A549 (cell line): ENCODE measurements at regions not wholly inside any gene's neighbourhood (a gene's known extent, or its start where the extent isn't known, plus 50 kb on each side); places are given as distances from the start of the nearest gene placed in this dataset.

Source experiments
- ATAC-seq, 2 experiments: fragments of 200-7000 bp in 1 of 2; fragments of >200 bp in 1 of 2; cut with Nextera tagmentation in 1 of 2; cut with Tn5 transposase in 1 of 2; 3 replicates each; pipeline versions ENCODE4 v1.8.0 to v1.9.1; 2018 to 2020; ENCODE audit warnings: mild to moderate bottlenecking in 1 of 2, moderate library complexity in 1 of 2
- CTCF ChIA-PET: fragments of 300-600 bp; sonication (Branson Sonifier 250); formaldehyde crosslinking; extraction: SDS; loops from one replicate; lab custom pipeline; 2021; ENCODE audit warnings: antibody characterized with exemption, inconsistent platforms; lab: Yijun Ruan, JAX
- POLR2A ChIA-PET: fragments of 350-600 bp; formaldehyde crosslinking; extraction: SDS; loops from one replicate; lab custom pipeline; 2021; ENCODE audit warnings: antibody characterized with exemption, inconsistent platforms; lab: Yijun Ruan, JAX
- DNase-seq, 2 experiments: peaks; one replicate each; pipeline versions ENCODE4 v3.0.0 to v3.0.0-alpha.2; 2011 to 2016; ENCODE audit warnings: low read depth in 1 of 2, low spot score in 1 of 2
- FAIRE-seq: peaks from 2 replicates; lab custom pipeline; 2011; peaks lifted over from hg19 to GRCh38; lab: Jason Lieb, UNC
- H3K27ac ChIP-seq, 2 experiments: fragments of >200 bp; sonication (Bioruptor Twin); formaldehyde crosslinking; 3 replicates each; pipeline ENCODE4 v1.5.1; 2016 to 2017
- H3K4me1 ChIP-seq: fragments of >200 bp; sonication (Bioruptor Twin); formaldehyde crosslinking; 3 replicates; pipeline ENCODE4 v1.6.1; 2016
- H3K4me2 ChIP-seq: fragments of >200 bp; sonication (Bioruptor Twin); formaldehyde crosslinking; 3 replicates; pipeline ENCODE4 v1.6.1; 2016
- H3K4me3 ChIP-seq: fragments of >200 bp; sonication (Bioruptor Twin); formaldehyde crosslinking; 3 replicates; pipeline ENCODE4 v1.5.1; 2016
- H3K9me3 ChIP-seq: fragments of >200 bp; sonication (Bioruptor Twin); formaldehyde crosslinking; 3 replicates; pipeline ENCODE4 v1.6.1; 2016
- CEBPB ChIP-seq, 2 experiments: fragments of >200 bp in 1 of 2; sonication (Bioruptor Twin) in 1 of 2; formaldehyde crosslinking in 1 of 2; IDR thresholded peaks; 2 replicates each; pipeline ENCODE4 v1.6.1; 2012 to 2016
- CHD2 ChIP-seq: fragments of 150-350 bp; IDR thresholded peaks from 2 replicates; pipeline ENCODE4 v1.6.1; 2014; ENCODE audit warnings: low read length; ENCODE audit not compliant: partially characterized antibody
- EHF ChIP-seq: fragments of 250-450 bp; sonication (Bioruptor Pico); IDR thresholded peaks from 2 replicates; pipeline ENCODE4 v1.5.0; 2020; ENCODE audit warnings: mild to moderate bottlenecking
- EHMT2 ChIP-seq: fragments of 200-600 bp; sonication (generic); IDR thresholded peaks from 2 replicates; pipeline ENCODE4 v1.6.1; 2016; ENCODE audit warnings: antibody characterized with exemption, low read depth, mild to moderate bottlenecking, moderate library complexity
- FOSL2 ChIP-seq, 2 experiments: fragments of 450-650 bp in 1 of 2; fragments of >200 bp in 1 of 2; sonication (Bioruptor Twin) in 1 of 2; formaldehyde crosslinking; IDR thresholded peaks; 2 replicates each; pipeline versions ENCODE4 v1.5.0 to v1.6.1; 2016 to 2020; ENCODE audit warnings: mild to moderate bottlenecking in 1 of 2, moderate library complexity in 1 of 2
- GATA3 ChIP-seq: IDR thresholded peaks from 2 replicates; pipeline ENCODE4 v1.6.1; 2012; ENCODE audit warnings: borderline replicate concordance
- HDAC2 ChIP-seq: fragments of 200-600 bp; sonication (generic); IDR thresholded peaks from 2 replicates; pipeline ENCODE4 v1.6.1; 2016
- JUN ChIP-seq, 2 experiments: fragments of >200 bp; sonication (Bioruptor Twin); formaldehyde crosslinking; IDR thresholded peaks; 2 replicates in 1 of 2; 3 replicates in 1 of 2; pipeline ENCODE4 v1.6.1; 2016 to 2017
- KDM1A ChIP-seq: fragments of 200-600 bp; sonication (generic); IDR thresholded peaks from 2 replicates; pipeline ENCODE4 v1.6.1; 2016; ENCODE audit warnings: low read depth, mild to moderate bottlenecking
- MAFK ChIP-seq: fragments of 450-650 bp; IDR thresholded peaks from 2 replicates; pipeline ENCODE4 v1.6.1; 2014; ENCODE audit not compliant: partially characterized antibody
- MAZ ChIP-seq: fragments of 150-350 bp; IDR thresholded peaks from 2 replicates; pipeline ENCODE4 v1.6.1; 2014; ENCODE audit warnings: antibody characterized with exemption, low read depth, low read length, borderline replicate concordance
- MYC ChIP-seq: IDR thresholded peaks from 2 replicates; pipeline ENCODE4 v1.6.1; 2012; ENCODE audit warnings: mild to moderate bottlenecking, inconsistent platforms, low read length, improper control_type of control experiment, borderline replicate concordance
- NFE2L2 ChIP-seq: fragments of 150-350 bp; conservative IDR thresholded peaks from 2 replicates; pipeline ENCODE4 v1.6.1; 2014; ENCODE audit warnings: low read length
- NR3C1 ChIP-seq: fragments of >200 bp; sonication (Bioruptor Twin); formaldehyde crosslinking; IDR thresholded peaks from 3 replicates; pipeline ENCODE4 v1.6.1; 2017
- PHF8 ChIP-seq: fragments of 200-600 bp; sonication (generic); IDR thresholded peaks from 2 replicates; pipeline ENCODE4 v1.6.1; 2016; ENCODE audit warnings: low read depth, mild to moderate bottlenecking, antibody characterized with exemption, moderate library complexity, borderline replicate concordance
- POLR2A ChIP-seq: IDR thresholded peaks from 2 replicates; pipeline ENCODE4 v1.6.1; 2012; ENCODE audit warnings: mild to moderate bottlenecking, low read length
- POLR2AphosphoS2 ChIP-seq: conservative IDR thresholded peaks from 2 replicates; pipeline ENCODE4 v1.6.1; 2012; ENCODE audit warnings: low read length, improper control_type of control experiment, inconsistent platforms
- RARB ChIP-seq: fragments of 250-450 bp; sonication (Bioruptor Pico); IDR thresholded peaks from 2 replicates; pipeline ENCODE4 v1.8.0; 2021; ENCODE audit warnings: mild to moderate bottlenecking, moderate library complexity
- RCOR1 ChIP-seq: fragments of 150-350 bp; IDR thresholded peaks from 2 replicates; pipeline ENCODE4 v1.6.1; 2014; ENCODE audit warnings: antibody characterized with exemption, low read length, low read depth
- RFX5 ChIP-seq: fragments of 450-650 bp; IDR thresholded peaks from 2 replicates; pipeline ENCODE4 v1.7.1; 2014; ENCODE audit warnings: antibody characterized with exemption, mild to moderate bottlenecking, moderate library complexity
- SREBF2 ChIP-seq: fragments of 450-650 bp; IDR thresholded peaks from 2 replicates; pipeline ENCODE4 v1.6.1; 2014; ENCODE audit warnings: mild to moderate bottlenecking, moderate library complexity
- ZNF302 ChIP-seq: fragments of 250-450 bp; sonication (Bioruptor Pico); IDR thresholded peaks from 2 replicates; pipeline ENCODE4 v1.9.0; 2021; ENCODE audit warnings: inconsistent platforms, mild to moderate bottlenecking, moderate library complexity
- whole genome bisulfite sequencing: methylation state at CpG from one replicate; pipeline ENCODE4 v1.1.6; 2017; ENCODE audit errors: missing lambda C conversion rate; 5-methylcytosine and 5-hydroxymethylcytosine counted together
- TF ChIP-seq, protein P1 (sequence below): fragments of >200 bp; sonication (Bioruptor Twin); formaldehyde crosslinking; IDR thresholded peaks from 3 replicates; pipeline ENCODE4 v1.6.1; 2016
- TF ChIP-seq, protein P2 (sequence below): fragments of 200-600 bp; sonication (generic); IDR thresholded peaks from 2 replicates; pipeline ENCODE4 v1.6.1; 2016; ENCODE audit warnings: antibody characterized with exemption, mild to moderate bottlenecking, moderate library complexity
- TF ChIP-seq, protein P3 (sequence below): fragments of >200 bp; sonication (Bioruptor Twin); formaldehyde crosslinking; IDR thresholded peaks from 2 replicates; pipeline ENCODE4 v1.6.1; 2016

DNA sequence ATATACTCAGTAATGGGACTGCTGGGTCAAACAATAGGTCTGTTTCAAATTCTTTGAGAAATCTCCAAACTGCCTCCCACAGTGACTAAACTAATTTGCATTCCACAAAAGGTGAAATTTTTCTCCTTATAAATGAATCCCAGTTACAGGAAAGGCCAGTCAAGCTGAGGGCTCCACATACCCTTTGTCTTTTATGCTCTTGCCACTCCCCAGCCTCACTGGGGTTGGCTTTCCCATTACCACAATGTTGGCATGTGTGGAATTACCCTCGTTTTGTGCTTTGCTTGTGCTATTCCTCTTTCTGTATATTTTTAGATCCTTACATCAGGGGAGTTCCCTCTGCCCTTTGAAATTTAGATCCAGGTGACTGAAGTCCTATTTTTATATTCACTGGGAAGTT lies 220.2 kb upstream of the LCORL start:
- FAIRE-seq, result no peak
- no peak for DNase-seq
- Histone ChIP-seq H3K4me1 (no peaks in the 10 kb centered on the region), H3K9me3 (no peaks in the 10 kb centered on the region), H3K27ac (no peak overlapping the region), H3K4me3 (no peak overlapping the region), H3K4me2 (no peak overlapping the region)
- no peak for TF ChIP-seq SREBF2
- TF ChIP-seq NFE2L2, result no peak
- no peak for TF ChIP-seq ZNF302 (CRISPR knock-in tag)
- no peak for TF ChIP-seq MYC
- no peak for TF ChIP-seq POLR2AphosphoS2
- TF ChIP-seq, protein P1, sequence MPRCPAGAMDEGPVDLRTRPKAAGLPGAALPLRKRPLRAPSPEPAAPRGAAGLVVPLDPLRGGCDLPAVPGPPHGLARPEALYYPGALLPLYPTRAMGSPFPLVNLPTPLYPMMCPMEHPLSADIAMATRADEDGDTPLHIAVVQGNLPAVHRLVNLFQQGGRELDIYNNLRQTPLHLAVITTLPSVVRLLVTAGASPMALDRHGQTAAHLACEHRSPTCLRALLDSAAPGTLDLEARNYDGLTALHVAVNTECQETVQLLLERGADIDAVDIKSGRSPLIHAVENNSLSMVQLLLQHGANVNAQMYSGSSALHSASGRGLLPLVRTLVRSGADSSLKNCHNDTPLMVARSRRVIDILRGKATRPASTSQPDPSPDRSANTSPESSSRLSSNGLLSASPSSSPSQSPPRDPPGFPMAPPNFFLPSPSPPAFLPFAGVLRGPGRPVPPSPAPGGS, result no peak
- TF ChIP-seq MAFK, result no peak
- TF ChIP-seq RFX5, result no peak
- ChIA-PET POLR2A (no interaction called here), CTCF (no interaction called here)
- no peak for ATAC-seq
- WGBS, result 0% methylated on average over 1 of the region's 1 CpG

DNA sequence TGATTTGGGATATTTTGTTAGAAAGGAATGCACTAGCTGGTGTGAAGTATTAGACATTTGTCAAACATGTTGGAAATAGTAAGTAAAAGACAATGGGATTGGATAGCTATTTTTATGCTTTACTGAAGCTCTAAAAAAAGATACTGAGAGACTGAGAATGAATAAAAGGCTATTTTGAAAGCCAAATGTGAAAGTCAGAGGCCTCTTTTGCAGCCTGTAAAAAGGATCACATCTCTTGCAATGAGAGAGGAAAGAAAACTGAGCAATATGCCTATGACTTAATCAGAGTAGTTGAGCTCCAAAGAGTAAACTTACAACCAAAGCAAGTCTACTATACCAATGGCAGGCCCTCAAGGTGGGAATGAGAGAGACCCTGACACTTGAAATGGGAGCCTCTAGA lies 212.6 kb upstream of the LCORL start:
- ATAC-seq (no peak), FAIRE-seq (no peak), DNase-seq (no peak)
- ChIA-PET CTCF (no interaction called here), POLR2A (no interaction called here)
- Histone ChIP-seq H3K4me2 (no peak overlapping the region), H3K9me3 (no peaks in the 10 kb centered on the region), H3K4me3 (no peak overlapping the region), H3K27ac (no peak overlapping the region), H3K4me1 (no peaks in the 10 kb centered on the region)
- no peak for TF ChIP-seq POLR2AphosphoS2
- TF ChIP-seq HDAC2, result no peak
- TF ChIP-seq ZNF302 (CRISPR knock-in tag), result no peak
- TF ChIP-seq CHD2, result no peak
- no peak for TF ChIP-seq EHMT2
- no peak for TF ChIP-seq MAZ
- no peak for TF ChIP-seq RARB (CRISPR knock-in tag)
- no peak for TF ChIP-seq POLR2A

DNA sequence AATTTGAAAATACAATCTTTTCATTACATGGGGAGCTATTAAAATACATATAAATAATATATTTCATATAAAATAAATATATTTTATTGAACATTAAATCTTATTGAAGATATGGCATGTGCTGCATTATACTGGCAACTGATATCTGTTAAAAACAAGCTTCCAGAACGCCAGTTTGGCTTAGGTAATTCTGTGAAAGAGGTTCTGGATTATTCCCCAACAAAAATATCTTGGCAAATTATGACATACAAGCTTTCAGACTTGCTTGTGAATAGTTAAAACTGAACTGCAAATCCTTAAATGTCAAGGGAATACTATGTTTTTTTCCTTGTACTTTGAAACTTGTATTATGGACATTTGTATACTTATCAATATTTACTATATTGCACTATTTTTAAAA lies 210.2 kb upstream of the LCORL start:
- Histone ChIP-seq H3K27ac (no peak overlapping the region), H3K9me3 (no peaks in the 10 kb centered on the region), H3K4me2 (no peak overlapping the region), H3K4me3 (no peak overlapping the region), H3K4me1 (no peaks in the 10 kb centered on the region)
- FAIRE-seq, result no peak
- no peak for ATAC-seq
- no peak for DNase-seq
- 3% methylated on average over 1 of the region's 1 CpG for WGBS
- POLR2A ChIA-PET, result no interaction called here
- CTCF ChIA-PET, result no interaction called here
- no peak for TF ChIP-seq CEBPB (IDR thresholded peaks at IDR 0.05)
- no peak for TF ChIP-seq RCOR1
- TF ChIP-seq, all 56 proteins: peak for 0

DNA sequence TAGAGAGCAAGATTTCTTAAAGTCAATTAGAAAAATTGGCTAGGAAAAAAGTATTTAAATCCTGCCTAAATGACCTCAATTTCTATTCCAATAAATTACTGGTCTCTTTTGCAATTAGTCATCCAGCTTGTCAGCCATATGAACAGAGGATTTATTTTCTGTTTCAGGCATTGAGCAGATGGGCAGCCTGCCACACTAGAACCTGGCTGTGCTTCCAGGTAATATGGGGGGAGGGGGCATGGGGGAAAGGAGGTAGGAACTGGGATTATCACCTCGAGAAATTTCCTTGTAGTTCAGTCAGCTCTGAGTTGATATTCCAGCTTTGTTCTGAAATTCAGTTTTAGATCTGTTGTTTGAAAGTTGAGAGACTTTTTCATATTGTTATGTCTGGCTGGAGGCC lies 206.3 kb upstream of the LCORL start:
- no peak for ATAC-seq
- CTCF ChIA-PET, result no interaction called here
- no peaks in the 10 kb centered on the region for H3K9me3 ChIP-seq
- no peaks in the 10 kb centered on the region for H3K4me1 ChIP-seq
- H3K27ac ChIP-seq, result no peak overlapping the region
- no peak for DNase-seq
- WGBS, result 0% methylated on average over 1 of the region's 1 CpG
- POLR2A ChIA-PET, result no interaction called here
- H3K4me3 ChIP-seq, result no peak overlapping the region
- H3K4me2 ChIP-seq, result no peak overlapping the region
- FAIRE-seq, result no peak
- TF ChIP-seq GATA3, result no peak
- no peak for TF ChIP-seq PHF8
- TF ChIP-seq, protein P2, sequence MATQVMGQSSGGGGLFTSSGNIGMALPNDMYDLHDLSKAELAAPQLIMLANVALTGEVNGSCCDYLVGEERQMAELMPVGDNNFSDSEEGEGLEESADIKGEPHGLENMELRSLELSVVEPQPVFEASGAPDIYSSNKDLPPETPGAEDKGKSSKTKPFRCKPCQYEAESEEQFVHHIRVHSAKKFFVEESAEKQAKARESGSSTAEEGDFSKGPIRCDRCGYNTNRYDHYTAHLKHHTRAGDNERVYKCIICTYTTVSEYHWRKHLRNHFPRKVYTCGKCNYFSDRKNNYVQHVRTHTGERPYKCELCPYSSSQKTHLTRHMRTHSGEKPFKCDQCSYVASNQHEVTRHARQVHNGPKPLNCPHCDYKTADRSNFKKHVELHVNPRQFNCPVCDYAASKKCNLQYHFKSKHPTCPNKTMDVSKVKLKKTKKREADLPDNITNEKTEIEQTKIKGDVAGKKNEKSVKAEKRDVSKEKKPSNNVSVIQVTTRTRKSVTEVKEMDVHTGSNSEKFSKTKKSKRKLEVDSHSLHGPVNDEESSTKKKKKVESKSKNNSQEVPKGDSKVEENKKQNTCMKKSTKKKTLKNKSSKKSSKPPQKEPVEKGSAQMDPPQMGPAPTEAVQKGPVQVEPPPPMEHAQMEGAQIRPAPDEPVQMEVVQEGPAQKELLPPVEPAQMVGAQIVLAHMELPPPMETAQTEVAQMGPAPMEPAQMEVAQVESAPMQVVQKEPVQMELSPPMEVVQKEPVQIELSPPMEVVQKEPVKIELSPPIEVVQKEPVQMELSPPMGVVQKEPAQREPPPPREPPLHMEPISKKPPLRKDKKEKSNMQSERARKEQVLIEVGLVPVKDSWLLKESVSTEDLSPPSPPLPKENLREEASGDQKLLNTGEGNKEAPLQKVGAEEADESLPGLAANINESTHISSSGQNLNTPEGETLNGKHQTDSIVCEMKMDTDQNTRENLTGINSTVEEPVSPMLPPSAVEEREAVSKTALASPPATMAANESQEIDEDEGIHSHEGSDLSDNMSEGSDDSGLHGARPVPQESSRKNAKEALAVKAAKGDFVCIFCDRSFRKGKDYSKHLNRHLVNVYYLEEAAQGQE, result no peak
- no peak for TF ChIP-seq MAZ
- TF ChIP-seq, protein P3, sequence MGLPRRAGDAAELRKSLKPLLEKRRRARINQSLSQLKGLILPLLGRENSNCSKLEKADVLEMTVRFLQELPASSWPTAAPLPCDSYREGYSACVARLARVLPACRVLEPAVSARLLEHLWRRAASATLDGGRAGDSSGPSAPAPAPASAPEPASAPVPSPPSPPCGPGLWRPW, result no peak
- no peak for TF ChIP-seq EHF (CRISPR knock-in tag)
- TF ChIP-seq ZNF302 (CRISPR knock-in tag), result no peak
- no peak for TF ChIP-seq RARB (CRISPR knock-in tag)
- no peak for TF ChIP-seq KDM1A
- no peak for TF ChIP-seq JUN (IDR thresholded peaks at IDR 0.05)
- no peak for TF ChIP-seq FOSL2 (IDR thresholded peaks at IDR 0.05)
- TF ChIP-seq FOSL2 (CRISPR knock-in tag; IDR thresholded peaks at IDR 0.05), result no peak
- TF ChIP-seq NR3C1, result no peak
- no peak for TF ChIP-seq CEBPB (IDR thresholded peaks at IDR 0.05)
